IMR-90 (cell line): ENCODE measurements at regions not wholly inside any gene's neighbourhood (a gene's known extent, or its start where the extent isn't known, plus 50 kb on each side); places are given as distances from the start of the nearest gene placed in this dataset.

Experiments
- ATAC-seq: fragments of 200-7000 bp; cut with Tn5 transposase; 2 replicates; pipeline ENCODE4 v1.9.1; 2020; ENCODE audit warnings: low read depth, mild to moderate bottlenecking, moderate library complexity
- BruUV-seq: library from RNA; stranded (reverse); fragments of 400-500 nt; replicated peaks from 2 replicates; lab custom pipeline; 2021; lab: Mats Ljungman, UMichigan
- CTCF ChIA-PET: fragments of 300-600 bp; formaldehyde crosslinking; extraction: SDS; loops from one replicate; lab custom pipeline; 2021; ENCODE audit warnings: antibody characterized with exemption; lab: Yijun Ruan, JAX
- POLR2A ChIA-PET: fragments of 300-600 bp; sonication (Branson Sonifier 250); formaldehyde crosslinking; loops from one replicate; lab custom pipeline; 2022; ENCODE audit warnings: antibody characterized with exemption; ENCODE audit not compliant: unreplicated experiment; lab: Charles Lee
- DNase-seq: peaks from one replicate; pipeline ENCODE4 v3.0.0; 2013
- H2AFZ ChIP-seq: replicated peaks from 2 replicates; pipeline ENCODE3; 2013; ENCODE audit warnings: low read length, mild to moderate bottlenecking; ENCODE audit not compliant: poor library complexity
- H2AK5ac ChIP-seq: 2 replicates; pipeline ENCODE4 v1.6.1; 2013; ENCODE audit warnings: low read depth, low read length, inconsistent platforms
- H2AK9ac ChIP-seq: replicated peaks from 2 replicates; pipeline ENCODE3; 2013; ENCODE audit warnings: mild to moderate bottlenecking, low read depth, low read length, moderate library complexity; ENCODE audit not compliant: poor library complexity
- H2BK120ac ChIP-seq: 2 replicates; pipeline ENCODE4 v1.6.1; 2013; ENCODE audit warnings: low read depth, low read length, inconsistent platforms
- H2BK15ac ChIP-seq: 3 replicates; pipeline ENCODE4 v1.6.1; 2013; ENCODE audit warnings: low read depth, low read length, inconsistent platforms
- H2BK20ac ChIP-seq: 2 replicates; pipeline ENCODE4 v1.6.1; 2013; ENCODE audit warnings: low read depth, mild to moderate bottlenecking, inconsistent platforms, low read length, moderate library complexity
- H2BK5ac ChIP-seq: 2 replicates; pipeline ENCODE4 v1.6.1; 2013; ENCODE audit warnings: mild to moderate bottlenecking, low read depth, low read length, inconsistent platforms; ENCODE audit not compliant: poor library complexity, severe bottlenecking
- H3K14ac ChIP-seq: replicated peaks from 2 replicates; pipeline ENCODE4 v1.6.1; 2013; ENCODE audit warnings: low read depth, low read length, inconsistent platforms
- H3K18ac ChIP-seq: 2 replicates; pipeline ENCODE4 v1.6.1; 2013; ENCODE audit warnings: low read depth, low read length, control low read depth
- H3K23ac ChIP-seq: 2 replicates; pipeline ENCODE4 v1.6.1; 2013; ENCODE audit warnings: low read depth, low read length, inconsistent platforms
- H3K27ac ChIP-seq: 2 replicates; pipeline ENCODE4 v1.5.1; 2013; ENCODE audit warnings: mild to moderate bottlenecking, control low read depth, low read length; ENCODE audit not compliant: insufficient read depth
- H3K27me3 ChIP-seq: 2 replicates; pipeline ENCODE4 v1.6.1; 2013; ENCODE audit warnings: low read length; ENCODE audit not compliant: control insufficient read depth, insufficient read depth
- H3K36me3 ChIP-seq: 2 replicates; pipeline ENCODE4 v1.6.1; 2013; ENCODE audit warnings: low read length, mixed read lengths; ENCODE audit not compliant: control insufficient read depth, insufficient read depth
- H3K4ac ChIP-seq: 2 replicates; pipeline ENCODE4 v1.6.1; 2013; ENCODE audit warnings: low read depth, low read length, inconsistent platforms
- H3K4me1 ChIP-seq: 2 replicates; pipeline ENCODE4 v1.6.1; 2013; ENCODE audit warnings: low read length, mixed read lengths; ENCODE audit not compliant: control insufficient read depth, insufficient read depth
- H3K4me2 ChIP-seq: 2 replicates; pipeline ENCODE4 v1.6.1; 2013; ENCODE audit warnings: low read depth, mild to moderate bottlenecking, control low read depth, low read length, moderate library complexity
- H3K4me3 ChIP-seq: 2 replicates; pipeline ENCODE4 v1.5.1; 2013; ENCODE audit warnings: low read depth, mild to moderate bottlenecking, control low read depth, low read length, moderate library complexity; ENCODE audit not compliant: insufficient read depth
- H3K56ac ChIP-seq: 2 replicates; pipeline ENCODE4 v1.6.1; 2013; ENCODE audit warnings: low read length, inconsistent platforms; ENCODE audit not compliant: insufficient read depth; ENCODE audit errors: extremely low read depth
- H3K79me1 ChIP-seq, 2 experiments: 2 replicates each; pipeline ENCODE4 v1.6.1; 2013; ENCODE audit warnings: low read length in 2 of 2, inconsistent platforms in 1 of 2, low read depth in 1 of 2
- H3K9ac ChIP-seq: 2 replicates; pipeline ENCODE4 v1.6.1; 2013; ENCODE audit warnings: low read depth, low read length, control low read depth
- H3K9me1 ChIP-seq: 2 replicates; pipeline ENCODE4 v1.6.1; 2013; ENCODE audit warnings: low read length, inconsistent platforms; ENCODE audit not compliant: insufficient read depth
- H3K9me3 ChIP-seq: 2 replicates; pipeline ENCODE4 v1.6.1; 2013; ENCODE audit warnings: low read length; ENCODE audit not compliant: control insufficient read depth, insufficient read depth
- H4K20me1 ChIP-seq: 2 replicates; pipeline ENCODE4 v1.6.1; 2013; ENCODE audit warnings: low read length, inconsistent platforms; ENCODE audit not compliant: insufficient read depth
- H4K5ac ChIP-seq: 2 replicates; pipeline ENCODE4 v1.6.1; 2013; ENCODE audit warnings: mild to moderate bottlenecking, low read depth, low read length, control low read depth
- H4K8ac ChIP-seq, 2 experiments: 2 replicates each; pipeline ENCODE4 v1.6.1; 2013; ENCODE audit warnings: low read depth in 2 of 2, low read length in 2 of 2, control low read depth in 1 of 2, inconsistent platforms in 1 of 2
- H4K91ac ChIP-seq: 2 replicates; pipeline ENCODE4 v1.6.1; 2013; ENCODE audit warnings: low read depth, low read length, inconsistent platforms; ENCODE audit not compliant: insufficient read depth
- BHLHE40 ChIP-seq: fragments of 150-350 bp; IDR thresholded peaks from 2 replicates; pipeline ENCODE4 v1.6.1; 2016; ENCODE audit warnings: mild to moderate bottlenecking, low read depth, low read length
- CEBPB ChIP-seq: IDR thresholded peaks from 2 replicates; pipeline ENCODE4 v1.6.1; 2012; ENCODE audit warnings: low read depth, low read length, improper control_type of control experiment
- CHD1 ChIP-seq: IDR thresholded peaks from 2 replicates; pipeline ENCODE4 v1.6.1; 2012; ENCODE audit warnings: low read depth, low read length, improper control_type of control experiment
- FOS ChIP-seq: fragments of 150-350 bp; IDR thresholded peaks from 2 replicates; pipeline ENCODE4 v1.6.1; 2016; ENCODE audit warnings: low read depth, low read length
- MAFK ChIP-seq: IDR thresholded peaks from 2 replicates; pipeline ENCODE4 v1.6.1; 2012; ENCODE audit warnings: low read depth, low read length, improper control_type of control experiment
- MAZ ChIP-seq: IDR thresholded peaks from 2 replicates; pipeline ENCODE4 v1.6.1; 2012; ENCODE audit warnings: low read depth, mild to moderate bottlenecking, low read length, improper control_type of control experiment, moderate library complexity, borderline replicate concordance
- MXI1 ChIP-seq: IDR thresholded peaks from 2 replicates; pipeline ENCODE4 v1.6.1; 2012; ENCODE audit warnings: low read depth, mild to moderate bottlenecking, low read length, moderate library complexity, borderline replicate concordance
- NFE2L2 ChIP-seq: fragments of 150-350 bp; IDR thresholded peaks from 2 replicates; pipeline ENCODE4 v1.6.1; 2016; ENCODE audit warnings: low read depth, mild to moderate bottlenecking, low read length
- POLR2A ChIP-seq: IDR thresholded peaks from 2 replicates; pipeline ENCODE4 v1.6.1; 2012; ENCODE audit warnings: mild to moderate bottlenecking, low read depth, low read length
- RAD21 ChIP-seq: IDR thresholded peaks from 2 replicates; pipeline ENCODE4 v1.6.1; 2012; ENCODE audit warnings: low read length, improper control_type of control experiment
- RCOR1 ChIP-seq: IDR thresholded peaks from 2 replicates; pipeline ENCODE4 v1.6.1; 2012; ENCODE audit warnings: mild to moderate bottlenecking, low read length, improper control_type of control experiment; ENCODE audit not compliant: insufficient replicate concordance
- RFX5 ChIP-seq: IDR thresholded peaks from 2 replicates; pipeline ENCODE4 v1.8.0; 2012; ENCODE audit warnings: low read depth, mild to moderate bottlenecking, low read length, moderate library complexity
- SMC3 ChIP-seq: fragments of 150-350 bp; IDR thresholded peaks from 2 replicates; pipeline ENCODE4 v1.6.1; 2016; ENCODE audit warnings: low read depth, mild to moderate bottlenecking, antibody characterized with exemption, low read length, moderate library complexity
- WGBS, 2 experiments: methylation state at CpG; one replicate each; pipeline versions ENCODE4 v1.1.5 to v1.1.7; 2013; ENCODE audit warnings: missing lambda C conversion rate in 2 of 2; ENCODE audit not compliant: insufficient read length in 1 of 2; ENCODE audit errors: extremely low coverage in 2 of 2; 5-methylcytosine and 5-hydroxymethylcytosine counted together
- dilution Hi-C: fragments of 300-500 bp; cut with HindIII; formaldehyde crosslinking; loops from one replicate; pipeline ENCODE4 v1.14.3; 2018; ENCODE audit warnings: low sequenced_read_pairs; ENCODE audit not compliant: unreplicated experiment
- in situ Hi-C: fragments of 300-500 bp; cut with MboI; formaldehyde crosslinking; loops from 3 replicates; pipeline ENCODE4 v1.14.3; 2019; ENCODE audit warnings: low sequenced_read_pairs, inconsistent platforms, mixed read lengths
- intact Hi-C: fragments of 100-400 bp; cut with micrococcal nuclease; formaldehyde crosslinking; loops from 2 replicates; pipeline ENCODE4 v1.10.0; 2022
- TF ChIP-seq, protein P1 (sequence below): fragments of 150-350 bp; IDR thresholded peaks from 2 replicates; pipeline ENCODE4 v1.6.1; 2017; ENCODE audit warnings: mild to moderate bottlenecking, antibody characterized with exemption, low read length, low read depth
- TF ChIP-seq, protein P2 (sequence below): conservative IDR thresholded peaks from 2 replicates; pipeline ENCODE4 v1.5.1; 2012; ENCODE audit warnings: mild to moderate bottlenecking, low read depth, low read length, improper control_type of control experiment
- TF ChIP-seq, protein P3 (sequence below): fragments of 150-350 bp; IDR thresholded peaks from 2 replicates; pipeline ENCODE4 v1.6.1; 2016; ENCODE audit warnings: low read depth, mild to moderate bottlenecking, low read length, moderate library complexity, borderline replicate concordance

DNA sequence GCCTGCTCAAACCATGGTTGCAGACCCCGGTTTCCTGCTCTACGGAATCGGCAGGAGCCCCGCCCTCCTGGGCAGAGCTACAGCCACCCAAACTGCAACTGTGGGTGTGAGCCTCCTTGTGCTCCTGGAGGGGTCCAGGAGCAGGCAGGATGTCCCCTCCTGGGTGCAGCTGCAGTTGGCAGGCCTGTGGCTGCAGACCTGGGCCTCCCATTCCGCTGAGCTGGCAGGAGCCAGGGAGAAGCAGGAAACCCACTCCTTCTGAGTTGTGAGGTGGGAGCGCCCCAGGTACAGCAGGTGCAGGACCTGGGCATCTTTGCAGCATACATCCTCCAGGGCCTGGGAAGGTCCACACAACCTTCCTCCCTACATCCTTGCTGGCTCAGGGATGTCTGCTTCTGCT, 578.7 kb upstream of the USP24 start:
- Histone ChIP-seq H3K79me1 (no peaks in the 10 kb centered on the region), H2BK5ac (no peak overlapping the region), H4K5ac (no peak overlapping the region), H2BK120ac (no peak overlapping the region), H4K91ac (no peak overlapping the region), H4K20me1 (no peaks in the 10 kb centered on the region), H2AK9ac (no peak overlapping the region), H3K4ac (no peak overlapping the region), H3K36me3 (no peaks in the 10 kb centered on the region), H2AFZ (no peak overlapping the region), H3K27me3 (no peaks in the 10 kb centered on the region), H3K23ac (no peak overlapping the region), H3K9ac (no peak overlapping the region), H3K27ac (no peak overlapping the region), H2BK20ac (no peak overlapping the region), H4K8ac (no peak overlapping the region), H2BK15ac (no peak overlapping the region), H3K4me2 (no peak overlapping the region), H3K4me3 (no peak overlapping the region), H3K9me3 (no peaks in the 10 kb centered on the region), H3K9me1 (no peaks in the 10 kb centered on the region), H3K4me1 (no peaks in the 10 kb centered on the region), H3K14ac (no peak overlapping the region), H2AK5ac (no peak overlapping the region), H3K56ac (no peak overlapping the region), H3K18ac (no peak overlapping the region)
- dilution Hi-C loops = no loop called here
- no peak for TF ChIP-seq MAFK
- no peak for TF ChIP-seq SMC3
- TF ChIP-seq RCOR1 = no peak
- TF ChIP-seq, protein P1, sequence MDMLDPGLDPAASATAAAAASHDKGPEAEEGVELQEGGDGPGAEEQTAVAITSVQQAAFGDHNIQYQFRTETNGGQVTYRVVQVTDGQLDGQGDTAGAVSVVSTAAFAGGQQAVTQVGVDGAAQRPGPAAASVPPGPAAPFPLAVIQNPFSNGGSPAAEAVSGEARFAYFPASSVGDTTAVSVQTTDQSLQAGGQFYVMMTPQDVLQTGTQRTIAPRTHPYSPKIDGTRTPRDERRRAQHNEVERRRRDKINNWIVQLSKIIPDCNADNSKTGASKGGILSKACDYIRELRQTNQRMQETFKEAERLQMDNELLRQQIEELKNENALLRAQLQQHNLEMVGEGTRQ = no peak
- TF ChIP-seq CHD1 = no peak
- TF ChIP-seq, protein P2, sequence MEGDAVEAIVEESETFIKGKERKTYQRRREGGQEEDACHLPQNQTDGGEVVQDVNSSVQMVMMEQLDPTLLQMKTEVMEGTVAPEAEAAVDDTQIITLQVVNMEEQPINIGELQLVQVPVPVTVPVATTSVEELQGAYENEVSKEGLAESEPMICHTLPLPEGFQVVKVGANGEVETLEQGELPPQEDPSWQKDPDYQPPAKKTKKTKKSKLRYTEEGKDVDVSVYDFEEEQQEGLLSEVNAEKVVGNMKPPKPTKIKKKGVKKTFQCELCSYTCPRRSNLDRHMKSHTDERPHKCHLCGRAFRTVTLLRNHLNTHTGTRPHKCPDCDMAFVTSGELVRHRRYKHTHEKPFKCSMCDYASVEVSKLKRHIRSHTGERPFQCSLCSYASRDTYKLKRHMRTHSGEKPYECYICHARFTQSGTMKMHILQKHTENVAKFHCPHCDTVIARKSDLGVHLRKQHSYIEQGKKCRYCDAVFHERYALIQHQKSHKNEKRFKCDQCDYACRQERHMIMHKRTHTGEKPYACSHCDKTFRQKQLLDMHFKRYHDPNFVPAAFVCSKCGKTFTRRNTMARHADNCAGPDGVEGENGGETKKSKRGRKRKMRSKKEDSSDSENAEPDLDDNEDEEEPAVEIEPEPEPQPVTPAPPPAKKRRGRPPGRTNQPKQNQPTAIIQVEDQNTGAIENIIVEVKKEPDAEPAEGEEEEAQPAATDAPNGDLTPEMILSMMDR = no peak
- TF ChIP-seq NFE2L2 = no peak
- no peak for TF ChIP-seq RFX5
- TF ChIP-seq, protein P3, sequence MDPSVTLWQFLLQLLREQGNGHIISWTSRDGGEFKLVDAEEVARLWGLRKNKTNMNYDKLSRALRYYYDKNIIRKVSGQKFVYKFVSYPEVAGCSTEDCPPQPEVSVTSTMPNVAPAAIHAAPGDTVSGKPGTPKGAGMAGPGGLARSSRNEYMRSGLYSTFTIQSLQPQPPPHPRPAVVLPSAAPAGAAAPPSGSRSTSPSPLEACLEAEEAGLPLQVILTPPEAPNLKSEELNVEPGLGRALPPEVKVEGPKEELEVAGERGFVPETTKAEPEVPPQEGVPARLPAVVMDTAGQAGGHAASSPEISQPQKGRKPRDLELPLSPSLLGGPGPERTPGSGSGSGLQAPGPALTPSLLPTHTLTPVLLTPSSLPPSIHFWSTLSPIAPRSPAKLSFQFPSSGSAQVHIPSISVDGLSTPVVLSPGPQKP = no peak
- no peak for TF ChIP-seq BHLHE40
- no peak for TF ChIP-seq RAD21
- TF ChIP-seq CEBPB = no peak
- TF ChIP-seq POLR2A = no peak
- no peak for TF ChIP-seq MAZ
- no peak for TF ChIP-seq FOS
- no peak for TF ChIP-seq MXI1
- no TSS peak for BruUV-seq
- WGBS, 2 experiments = 80% methylated on average over 1 of the region's 6 CpGs; no CpG with 5 or more reads in 1 of the 2 experiments
- ChIA-PET POLR2A (no interaction called here), CTCF (no interaction called here)
- in situ Hi-C loops = no loop called here
- ATAC-seq (no peak), DNase-seq (no peak)
- intact Hi-C loops = no loop called here
